22Rv1 (cell line): ENCODE measurements at regions not wholly inside any gene's neighbourhood (a gene's known extent, or its start where the extent isn't known, plus 50 kb on each side); places are given as distances from the start of the nearest gene placed in this dataset.

Experiments
- ZFX ChIP-seq: fragments of 450-650 bp; IDR thresholded peaks from 2 replicates; pipeline ENCODE4 v1.6.1; 2017; ENCODE audit warnings: antibody characterized with exemption, borderline replicate concordance
- TF ChIP-seq, protein P1 (sequence below): fragments of 450-650 bp; IDR thresholded peaks from 2 replicates; pipeline ENCODE4 v1.5.1; 2017; ENCODE audit warnings: mild to moderate bottlenecking

DNA sequence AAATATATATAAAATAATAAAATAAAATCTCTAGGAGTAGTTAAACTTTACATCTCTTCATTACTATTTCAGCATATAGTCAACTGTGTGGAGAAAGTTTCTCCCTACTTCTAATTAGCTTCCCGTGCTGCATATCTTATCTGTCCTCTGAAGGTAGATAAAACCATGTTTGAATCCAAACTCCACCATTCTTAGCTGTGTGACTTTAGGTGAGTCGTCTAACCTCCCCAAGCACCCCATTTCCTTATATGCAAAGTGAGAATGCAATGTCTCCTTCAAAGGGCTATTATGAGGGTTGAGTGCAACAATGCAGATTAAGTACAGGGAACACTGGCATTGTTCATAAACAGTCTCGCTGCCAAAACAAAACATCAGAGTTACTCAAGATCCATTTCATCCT lies 80.8 kb upstream of the DRD2 start:
- TF ChIP-seq, protein P1, sequence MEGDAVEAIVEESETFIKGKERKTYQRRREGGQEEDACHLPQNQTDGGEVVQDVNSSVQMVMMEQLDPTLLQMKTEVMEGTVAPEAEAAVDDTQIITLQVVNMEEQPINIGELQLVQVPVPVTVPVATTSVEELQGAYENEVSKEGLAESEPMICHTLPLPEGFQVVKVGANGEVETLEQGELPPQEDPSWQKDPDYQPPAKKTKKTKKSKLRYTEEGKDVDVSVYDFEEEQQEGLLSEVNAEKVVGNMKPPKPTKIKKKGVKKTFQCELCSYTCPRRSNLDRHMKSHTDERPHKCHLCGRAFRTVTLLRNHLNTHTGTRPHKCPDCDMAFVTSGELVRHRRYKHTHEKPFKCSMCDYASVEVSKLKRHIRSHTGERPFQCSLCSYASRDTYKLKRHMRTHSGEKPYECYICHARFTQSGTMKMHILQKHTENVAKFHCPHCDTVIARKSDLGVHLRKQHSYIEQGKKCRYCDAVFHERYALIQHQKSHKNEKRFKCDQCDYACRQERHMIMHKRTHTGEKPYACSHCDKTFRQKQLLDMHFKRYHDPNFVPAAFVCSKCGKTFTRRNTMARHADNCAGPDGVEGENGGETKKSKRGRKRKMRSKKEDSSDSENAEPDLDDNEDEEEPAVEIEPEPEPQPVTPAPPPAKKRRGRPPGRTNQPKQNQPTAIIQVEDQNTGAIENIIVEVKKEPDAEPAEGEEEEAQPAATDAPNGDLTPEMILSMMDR: no peak
- no peak for TF ChIP-seq ZFX
